Immature natural killer cell (primary cell): ENCODE measurements at regions not wholly inside any gene's neighbourhood (a gene's known extent, or its start where the extent isn't known, plus 50 kb on each side); places are given as distances from the start of the nearest gene placed in this dataset.

ENCODE experiments used
- DNase-seq, 3 donors: peaks; one replicate each; pipeline ENCODE4 v3.0.0; 2022; ENCODE audit warnings: mixed read lengths in 1 of 3
- H3K27ac Mint-ChIP-seq, 6 donors: one replicate each; pipeline ENCODE4 v1.8.0; 2020; ENCODE audit warnings: mixed read lengths in 6 of 6, mild to moderate bottlenecking in 5 of 6, inconsistent platforms in 4 of 6, moderate library complexity in 3 of 6
- H3K27me3 Mint-ChIP-seq, 3 donors: one replicate each; pipeline ENCODE4 v1.8.0; 2020 to 2021; ENCODE audit warnings: low read depth in 3 of 3, mild to moderate bottlenecking in 3 of 3, mixed read lengths in 3 of 3, moderate library complexity in 3 of 3, inconsistent platforms in 1 of 3
- H3K36me3 Mint-ChIP-seq, 3 donors: one replicate each; pipeline ENCODE4 v1.8.0; 2020; ENCODE audit warnings: mixed read lengths in 3 of 3, inconsistent platforms in 2 of 3, mild to moderate bottlenecking in 2 of 3
- H3K4me1 Mint-ChIP-seq, 2 donors: one replicate each; pipeline ENCODE4 v1.8.0; 2020; ENCODE audit warnings: inconsistent platforms in 2 of 2, mild to moderate bottlenecking in 2 of 2, mixed read lengths in 2 of 2, moderate library complexity in 1 of 2
- H3K4me3 Mint-ChIP-seq, 5 donors: one replicate each; pipeline ENCODE4 v1.8.0; 2020; ENCODE audit warnings: mild to moderate bottlenecking in 5 of 5, mixed read lengths in 5 of 5, inconsistent platforms in 3 of 5, moderate library complexity in 3 of 5
- H3K9me3 Mint-ChIP-seq, 6 donors: one replicate each; pipeline ENCODE4 v1.8.0; 2020; ENCODE audit warnings: mild to moderate bottlenecking in 6 of 6, mixed read lengths in 6 of 6, inconsistent platforms in 4 of 6, moderate library complexity in 3 of 6

- Mint-ChIP-seq H3K27ac (no peak overlapping the region), H3K27me3 (peaks cover 1 to 4% (median 3%) of the 10 kb centered on the region in 3 donors), H3K4me3 (no peak overlapping the region), H3K9me3 (peaks cover 0 to 3% (median 0%) of the 10 kb centered on the region in 6 donors), H3K36me3 (no peaks in the 10 kb centered on the region), H3K4me1 (no peaks in the 10 kb centered on the region)
- DNase-seq, result no peak
Measured at GRCh38 chr13:97520061-97520460, 86.1 kb downstream of the RAP2A start.

GRCh38 chr13:97520866-97521265 lies 86.9 kb downstream of the RAP2A start:
- no peak for DNase-seq
- Mint-ChIP-seq H3K4me1 (no peaks in the 10 kb centered on the region), H3K27me3 (peaks cover 1 to 4% (median 3%) of the 10 kb centered on the region in 3 donors), H3K4me3 (no peak overlapping the region), H3K27ac (no peak overlapping the region), H3K36me3 (no peaks in the 10 kb centered on the region), H3K9me3 (peaks cover 0 to 3% (median 0%) of the 10 kb centered on the region in 6 donors)

GRCh38 chr13:97521726-97522125 lies 87.8 kb downstream of the RAP2A start:
- Mint-ChIP-seq H3K27ac (no peak overlapping the region), H3K36me3 (no peaks in the 10 kb centered on the region), H3K4me1 (no peaks in the 10 kb centered on the region), H3K27me3 (peaks cover 1 to 4% (median 3%) of the 10 kb centered on the region in 3 donors), H3K4me3 (no peak overlapping the region), H3K9me3 (peaks cover 0 to 3% (median 0%) of the 10 kb centered on the region in 6 donors)
- no peak for DNase-seq

GRCh38 chr13:97522243-97522642 lies 88.3 kb downstream of the RAP2A start:
- H3K4me3 Mint-ChIP-seq, result no peak overlapping the region
- no peaks in the 10 kb centered on the region for H3K4me1 Mint-ChIP-seq
- DNase-seq, result no peak
- no peak overlapping the region for H3K27ac Mint-ChIP-seq
- H3K27me3 Mint-ChIP-seq, result peaks cover 1 to 4% (median 3%) of the 10 kb centered on the region in 3 donors
- no peaks in the 10 kb centered on the region for H3K36me3 Mint-ChIP-seq
- peaks cover 0 to 3% (median 0%) of the 10 kb centered on the region in 6 donors for H3K9me3 Mint-ChIP-seq

GRCh38 chr13:97526556-97526955 lies 92.6 kb downstream of the RAP2A start:
- Mint-ChIP-seq H3K36me3 (no peaks in the 10 kb centered on the region), H3K27me3 (peaks cover 0 to 6% (median 1%) of the 10 kb centered on the region in 3 donors), H3K27ac (no peak overlapping the region), H3K4me3 (no peak overlapping the region), H3K4me1 (no peaks in the 10 kb centered on the region), H3K9me3 (peaks cover 0 to 3% (median 0%) of the 10 kb centered on the region in 6 donors)
- no peak for DNase-seq

- Mint-ChIP-seq H3K4me1 (no peaks in the 10 kb centered on the region), H3K9me3 (peaks cover 0 to 3% (median 0%) of the 10 kb centered on the region in 6 donors), H3K27me3 (peaks cover 0 to 5% (median 1%) of the 10 kb centered on the region in 3 donors), H3K4me3 (no peak overlapping the region), H3K36me3 (no peaks in the 10 kb centered on the region), H3K27ac (no peak overlapping the region)
- DNase-seq, result no peak
Measured at GRCh38 chr13:97528518-97528917, 94.5 kb downstream of the RAP2A start.

GRCh38 chr13:97534540-97534939 lies 100.6 kb downstream of the RAP2A start:
- Mint-ChIP-seq H3K36me3 (no peaks in the 10 kb centered on the region), H3K4me1 (no peaks in the 10 kb centered on the region), H3K27ac (no peak overlapping the region), H3K4me3 (no peak overlapping the region), H3K9me3 (peaks cover 0 to 2% (median 0%) of the 10 kb centered on the region in 6 donors), H3K27me3 (peaks cover 0 to 3% (median 0%) of the 10 kb centered on the region in 3 donors)
- no peak for DNase-seq

- H3K36me3 Mint-ChIP-seq, result no peaks in the 10 kb centered on the region
- no peak overlapping the region for H3K27ac Mint-ChIP-seq
Measured at GRCh38 chr13:97535614-97536013, 101.6 kb downstream of the RAP2A start.

GRCh38 chr13:97537110-97537509 lies 103.1 kb downstream of the RAP2A start:
- H3K4me3 Mint-ChIP-seq, result no peak overlapping the region
- no peaks in the 10 kb centered on the region for H3K27me3 Mint-ChIP-seq
- no peaks in the 10 kb centered on the region for H3K4me1 Mint-ChIP-seq
- H3K9me3 Mint-ChIP-seq, result no peaks in the 10 kb centered on the region
- DNase-seq, result no peak
- H3K27ac Mint-ChIP-seq, result no peak overlapping the region
- H3K36me3 Mint-ChIP-seq, result no peaks in the 10 kb centered on the region

More at GRCh38 chr13:97535614-97536013, 101.6 kb downstream of the RAP2A start:
- Mint-ChIP-seq H3K4me3 (no peak overlapping the region), H3K9me3 (peaks cover 0 to 2% (median 0%) of the 10 kb centered on the region in 6 donors), H3K27me3 (peaks cover 0 to 3% (median 0%) of the 10 kb centered on the region in 3 donors), H3K4me1 (no peaks in the 10 kb centered on the region)
- DNase-seq, result no peak

- Mint-ChIP-seq H3K27me3 (no peaks in the 10 kb centered on the region), H3K4me1 (no peaks in the 10 kb centered on the region), H3K9me3 (no peaks in the 10 kb centered on the region), H3K36me3 (no peaks in the 10 kb centered on the region), H3K4me3 (no peak overlapping the region), H3K27ac (no peak overlapping the region)
- DNase-seq, result no peak
Measured at GRCh38 chr13:97538203-97538602, 104.2 kb downstream of the RAP2A start.

- DNase-seq, result no peak
- no peaks in the 10 kb centered on the region for H3K36me3 Mint-ChIP-seq
- peaks cover 0 to 2% (median 0%) of the 10 kb centered on the region in 3 donors for H3K27me3 Mint-ChIP-seq
- no peaks in the 10 kb centered on the region for H3K9me3 Mint-ChIP-seq
- no peak overlapping the region for H3K27ac Mint-ChIP-seq
- H3K4me3 Mint-ChIP-seq, result no peak overlapping the region
- no peaks in the 10 kb centered on the region for H3K4me1 Mint-ChIP-seq
Measured at GRCh38 chr13:97539651-97540610, 106.0 kb downstream of the RAP2A start.

GRCh38 chr13:97540696-97541095 lies 106.7 kb downstream of the RAP2A start:
- peaks cover 0 to 3% (median 0%) of the 10 kb centered on the region in 3 donors for H3K27me3 Mint-ChIP-seq
- H3K27ac Mint-ChIP-seq, result no peak overlapping the region

GRCh38 chr13:97542102-97542685 lies 108.2 kb downstream of the RAP2A start:
- Mint-ChIP-seq H3K27ac (no peak overlapping the region), H3K27me3 (peaks cover 0 to 6% (median 0%) of the 10 kb centered on the region in 3 donors), H3K4me3 (no peak overlapping the region), H3K36me3 (no peaks in the 10 kb centered on the region), H3K4me1 (peaks cover 3 to 4% of the 10 kb centered on the region in 2 donors), H3K9me3 (peaks cover 0 to 2% (median 0%) of the 10 kb centered on the region in 6 donors)
- no peak for DNase-seq

More at GRCh38 chr13:97540696-97541095, 106.7 kb downstream of the RAP2A start:
- Mint-ChIP-seq H3K4me1 (no peaks in the 10 kb centered on the region), H3K36me3 (no peaks in the 10 kb centered on the region), H3K9me3 (no peaks in the 10 kb centered on the region), H3K4me3 (no peak overlapping the region)
- DNase-seq, result no peak
